Memory B cell (primary cell): ENCODE measurements at regions not wholly inside any gene's neighbourhood (a gene's known extent, or its start where the extent isn't known, plus 50 kb on each side); places are given as distances from the start of the nearest gene placed in this dataset.

Experiments used
- ATAC-seq: fragments of 150-1000 bp; cut with Tn5 transposase; 2 replicates; pipeline ENCODE4 v1.10.0; 2021; ENCODE audit warnings: low read depth, mild to moderate bottlenecking, moderate library complexity
- DNase-seq, 2 donors: peaks; one replicate each; pipeline ENCODE4 v3.0.0; 2022; ENCODE audit warnings: low spot score in 2 of 2
- H3K27ac Mint-ChIP-seq: one replicate; pipeline ENCODE4 v1.8.0; 2022; ENCODE audit warnings: mild to moderate bottlenecking, moderate library complexity, mixed read lengths
- H3K27me3 Mint-ChIP-seq: one replicate; pipeline ENCODE4 v1.8.0; 2022; ENCODE audit warnings: mixed read lengths
- H3K36me3 Mint-ChIP-seq: one replicate; pipeline ENCODE4 v1.8.0; 2022; ENCODE audit warnings: mild to moderate bottlenecking, mixed read lengths
- H3K4me1 Mint-ChIP-seq: one replicate; pipeline ENCODE4 v1.8.0; 2022; ENCODE audit warnings: mixed read lengths
- H3K4me3 Mint-ChIP-seq: one replicate; pipeline ENCODE4 v1.8.0; 2022; ENCODE audit warnings: mild to moderate bottlenecking, moderate library complexity, mixed read lengths
- H3K9me3 Mint-ChIP-seq: one replicate; pipeline ENCODE4 v1.8.0; 2022; ENCODE audit warnings: mixed read lengths

GRCh38 chr3:104687362-104687761 lies 679.3 kb upstream of the ALCAM start:
- H3K9me3 Mint-ChIP-seq: peaks cover 3% of the 10 kb centered on the region
- H3K36me3 Mint-ChIP-seq: peaks cover 3% of the 10 kb centered on the region
- no peak for ATAC-seq
- no peak overlapping the region for H3K27ac Mint-ChIP-seq
- no peak overlapping the region for H3K4me3 Mint-ChIP-seq
- no peaks in the 10 kb centered on the region for H3K27me3 Mint-ChIP-seq
- no peak for DNase-seq
- no peaks in the 10 kb centered on the region for H3K4me1 Mint-ChIP-seq

DNA sequence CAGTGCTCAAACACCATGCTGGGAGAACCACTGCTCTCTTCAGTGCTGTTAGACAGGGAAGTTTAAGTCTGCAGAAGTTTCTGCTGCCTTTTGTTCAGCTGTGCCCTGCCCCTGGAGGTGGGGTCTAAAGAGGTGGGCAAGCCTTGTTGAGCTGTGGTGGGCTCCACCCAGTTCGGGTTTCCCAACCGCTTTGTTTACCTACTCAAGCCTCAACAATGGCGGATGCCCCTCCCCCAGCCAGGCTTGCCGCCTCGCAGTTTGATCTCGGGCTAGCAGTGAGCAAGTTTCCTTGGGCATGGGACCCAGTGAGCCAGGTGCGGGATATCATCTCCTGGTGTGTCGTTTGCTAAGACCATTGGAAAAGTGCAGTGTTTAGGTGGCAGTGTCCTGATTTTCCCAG lies 670.2 kb upstream of the ALCAM start:
- peaks cover 5% of the 10 kb centered on the region for H3K9me3 Mint-ChIP-seq
- no peak overlapping the region for H3K4me3 Mint-ChIP-seq
- ATAC-seq: no peak
- no peak overlapping the region for H3K27ac Mint-ChIP-seq
- DNase-seq: no peak
- no peaks in the 10 kb centered on the region for H3K4me1 Mint-ChIP-seq
- peaks cover 12% of the 10 kb centered on the region for H3K36me3 Mint-ChIP-seq
- no peaks in the 10 kb centered on the region for H3K27me3 Mint-ChIP-seq

GRCh38 chr3:104711406-104711805 lies 655.3 kb upstream of the ALCAM start:
- H3K36me3 Mint-ChIP-seq: no peaks in the 10 kb centered on the region
- H3K9me3 Mint-ChIP-seq: no peaks in the 10 kb centered on the region
- no peak overlapping the region for H3K4me3 Mint-ChIP-seq
- no peaks in the 10 kb centered on the region for H3K27me3 Mint-ChIP-seq
- peaks cover 9% of the 10 kb centered on the region for H3K4me1 Mint-ChIP-seq
- ATAC-seq (no peak), DNase-seq (no peak)
- H3K27ac Mint-ChIP-seq: no peak overlapping the region

DNA sequence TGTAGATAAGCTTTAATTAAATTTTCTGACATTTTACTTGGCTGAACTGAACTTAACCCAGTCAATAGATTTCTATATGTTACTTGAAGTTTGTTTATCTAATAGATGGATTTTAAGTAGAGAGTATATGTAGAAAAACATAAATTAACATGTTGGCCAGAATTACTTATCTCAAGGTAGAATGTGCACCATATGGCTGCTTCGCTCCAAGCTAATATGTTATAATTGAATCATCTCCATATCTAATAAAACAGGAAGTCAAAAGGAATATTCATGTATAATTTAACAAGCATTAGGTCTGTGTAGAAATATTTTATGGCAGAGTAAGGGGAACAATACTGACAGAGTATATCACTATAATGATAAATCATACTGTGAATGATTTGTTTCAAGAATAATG lies 650.7 kb upstream of the ALCAM start:
- H3K4me3 Mint-ChIP-seq: no peak overlapping the region

DNA sequence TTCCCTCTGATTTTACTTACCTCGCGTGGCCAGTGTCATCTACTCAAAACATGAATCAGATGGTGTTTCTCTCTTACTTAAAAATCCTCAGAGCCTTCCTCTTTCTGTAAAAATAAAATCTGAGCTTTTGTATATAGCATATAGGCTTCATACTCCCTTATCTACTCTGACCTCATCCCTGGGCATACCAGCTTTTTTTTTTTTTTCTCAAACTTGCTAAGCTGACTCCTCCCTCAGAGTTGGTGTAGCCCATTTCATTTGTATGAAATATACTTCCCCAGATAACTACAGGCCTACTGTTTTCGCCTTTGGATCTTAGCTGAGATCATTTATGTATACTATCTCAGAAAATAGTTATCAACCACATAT lies 648.9 kb upstream of the ALCAM start:
- peak overlapping the region; percentile 96 for H3K27ac Mint-ChIP-seq
- H3K4me1 Mint-ChIP-seq: peaks cover 22% of the 10 kb centered on the region
- H3K36me3 Mint-ChIP-seq: no peaks in the 10 kb centered on the region
- no peaks in the 10 kb centered on the region for H3K27me3 Mint-ChIP-seq
- peak overlapping the region; percentile 75 for H3K4me3 Mint-ChIP-seq
- no peak for DNase-seq
- ATAC-seq: peak; percentile 70
- peaks cover 3% of the 10 kb centered on the region for H3K9me3 Mint-ChIP-seq

More for the DNA sequence above, 650.7 kb upstream of the ALCAM start:
- no peak overlapping the region for H3K27ac Mint-ChIP-seq
- H3K36me3 Mint-ChIP-seq: no peaks in the 10 kb centered on the region
- H3K4me1 Mint-ChIP-seq: peaks cover 18% of the 10 kb centered on the region
- no peak for ATAC-seq
- no peak for DNase-seq
- no peaks in the 10 kb centered on the region for H3K27me3 Mint-ChIP-seq
- H3K9me3 Mint-ChIP-seq: no peaks in the 10 kb centered on the region

DNA sequence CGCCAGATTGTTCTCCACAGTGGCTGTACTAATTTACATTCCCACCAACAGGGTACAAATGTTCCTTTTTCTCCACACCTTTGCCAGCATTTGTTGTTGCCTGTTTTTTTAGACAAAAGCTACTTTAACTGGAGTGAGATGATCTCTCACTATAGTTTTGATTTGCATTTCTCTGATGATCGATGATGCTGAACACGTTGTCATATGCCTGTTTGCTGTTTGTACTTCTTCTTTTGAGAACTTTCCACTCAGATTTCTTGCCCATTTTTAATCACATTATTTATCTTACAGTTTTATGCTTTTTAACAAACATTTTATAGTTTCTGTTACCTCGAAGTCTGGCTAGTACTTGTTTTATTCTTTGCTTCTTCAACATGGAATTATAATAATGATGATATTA lies 643.7 kb upstream of the ALCAM start:
- DNase-seq: no peak
- peaks cover 3% of the 10 kb centered on the region for H3K9me3 Mint-ChIP-seq
- peak; percentile 56 for ATAC-seq
- peaks cover 7% of the 10 kb centered on the region for H3K4me1 Mint-ChIP-seq
- H3K36me3 Mint-ChIP-seq: no peaks in the 10 kb centered on the region
- no peak overlapping the region for H3K27ac Mint-ChIP-seq
- H3K4me3 Mint-ChIP-seq: no peak overlapping the region
- no peaks in the 10 kb centered on the region for H3K27me3 Mint-ChIP-seq

GRCh38 chr3:104731074-104731473 lies 635.6 kb upstream of the ALCAM start:
- Mint-ChIP-seq H3K27me3 (peaks cover under 1% of the 10 kb centered on the region), H3K9me3 (no peaks in the 10 kb centered on the region), H3K36me3 (no peaks in the 10 kb centered on the region), H3K27ac (no peak overlapping the region), H3K4me3 (no peak overlapping the region), H3K4me1 (peaks cover 2% of the 10 kb centered on the region)
- no peak for DNase-seq
- no peak for ATAC-seq

GRCh38 chr3:104734627-104735026 lies 632.1 kb upstream of the ALCAM start:
- no peaks in the 10 kb centered on the region for H3K9me3 Mint-ChIP-seq
- ATAC-seq: no peak
- H3K27me3 Mint-ChIP-seq: peaks cover 2% of the 10 kb centered on the region
- no peaks in the 10 kb centered on the region for H3K4me1 Mint-ChIP-seq
- H3K4me3 Mint-ChIP-seq: no peak overlapping the region
- no peaks in the 10 kb centered on the region for H3K36me3 Mint-ChIP-seq
- no peak for DNase-seq
- no peak overlapping the region for H3K27ac Mint-ChIP-seq

DNA sequence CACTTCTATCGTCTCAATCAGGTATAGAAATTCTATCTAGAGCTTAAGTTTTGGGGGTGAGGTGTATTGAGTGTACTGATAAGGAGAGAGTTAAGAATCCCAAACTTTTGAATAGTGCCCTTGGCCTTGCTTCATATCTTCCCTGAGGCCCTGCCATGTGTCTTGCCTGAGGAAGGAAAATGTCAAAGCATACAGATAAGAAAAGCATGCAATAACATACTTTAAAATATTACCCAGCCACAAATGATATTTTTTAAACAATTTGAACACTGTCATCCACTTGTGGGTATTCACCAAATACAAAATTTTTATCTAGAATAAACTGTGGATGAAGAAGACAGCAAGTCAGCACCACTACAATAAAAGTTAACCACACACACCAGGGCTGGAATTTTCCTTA lies 631.0 kb upstream of the ALCAM start:
- DNase-seq: no peak
- no peaks in the 10 kb centered on the region for H3K4me1 Mint-ChIP-seq
- no peak overlapping the region for H3K4me3 Mint-ChIP-seq
- H3K27me3 Mint-ChIP-seq: peaks cover 2% of the 10 kb centered on the region
- H3K9me3 Mint-ChIP-seq: no peaks in the 10 kb centered on the region
- no peaks in the 10 kb centered on the region for H3K36me3 Mint-ChIP-seq
- H3K27ac Mint-ChIP-seq: no peak overlapping the region
- no peak for ATAC-seq

- Mint-ChIP-seq H3K27me3 (peaks cover 2% of the 10 kb centered on the region), H3K4me3 (no peak overlapping the region), H3K4me1 (no peaks in the 10 kb centered on the region), H3K27ac (no peak overlapping the region), H3K36me3 (no peaks in the 10 kb centered on the region), H3K9me3 (no peaks in the 10 kb centered on the region)
- ATAC-seq (no peak), DNase-seq (no peak)
Observed at GRCh38 chr3:104738271-104738670, 628.4 kb upstream of the ALCAM start.

DNA sequence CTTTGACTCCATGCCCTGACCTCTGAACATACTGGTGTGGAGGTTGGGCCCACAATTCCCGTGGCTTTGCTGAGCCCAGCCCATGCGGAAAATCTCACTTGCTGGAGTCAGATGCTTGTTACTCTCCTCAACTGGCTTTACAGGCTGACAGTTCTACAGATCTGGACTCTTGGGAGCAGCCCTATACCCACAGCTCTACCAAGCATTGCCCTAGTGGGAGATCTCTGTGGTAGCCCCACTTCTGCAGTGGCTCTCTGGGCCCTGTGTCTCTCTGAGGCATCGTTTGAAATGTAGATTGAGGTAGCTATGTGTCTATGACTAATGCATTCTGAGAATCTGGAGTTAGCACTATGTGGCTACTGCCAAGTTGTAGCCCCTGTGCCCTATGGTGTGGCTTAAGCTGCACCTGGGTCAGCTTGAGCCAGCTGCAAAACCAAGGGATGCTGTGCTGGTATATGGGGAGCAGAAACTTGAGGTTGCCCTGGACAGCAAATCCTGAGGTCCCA lies 625.8 kb upstream of the ALCAM start:
- H3K27me3 Mint-ChIP-seq: peaks cover 2% of the 10 kb centered on the region
- H3K4me1 Mint-ChIP-seq: no peaks in the 10 kb centered on the region
- H3K27ac Mint-ChIP-seq: no peak overlapping the region
- H3K9me3 Mint-ChIP-seq: no peaks in the 10 kb centered on the region
- DNase-seq: no peak
- no peak overlapping the region for H3K4me3 Mint-ChIP-seq
- no peaks in the 10 kb centered on the region for H3K36me3 Mint-ChIP-seq
- no peak for ATAC-seq

DNA sequence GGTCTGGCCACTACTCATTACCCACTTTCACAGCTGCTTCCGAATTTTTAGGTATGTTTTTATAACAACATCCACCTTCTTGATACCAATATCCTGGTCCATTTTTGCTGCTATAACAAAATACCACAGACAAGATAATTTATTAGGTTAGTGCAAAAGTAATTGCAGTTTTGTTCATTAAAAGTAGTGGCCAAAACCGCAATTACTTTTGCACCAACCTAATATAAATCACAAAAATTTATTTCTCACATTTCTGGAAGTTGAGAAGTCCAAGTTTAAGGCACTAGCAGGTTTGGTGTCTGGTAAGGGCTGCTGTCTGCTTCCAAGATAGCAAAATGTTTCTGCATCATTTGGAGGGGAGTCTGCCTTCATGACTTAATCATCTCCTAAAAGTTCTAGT lies 624.7 kb upstream of the ALCAM start:
- no peaks in the 10 kb centered on the region for H3K4me1 Mint-ChIP-seq

DNA sequence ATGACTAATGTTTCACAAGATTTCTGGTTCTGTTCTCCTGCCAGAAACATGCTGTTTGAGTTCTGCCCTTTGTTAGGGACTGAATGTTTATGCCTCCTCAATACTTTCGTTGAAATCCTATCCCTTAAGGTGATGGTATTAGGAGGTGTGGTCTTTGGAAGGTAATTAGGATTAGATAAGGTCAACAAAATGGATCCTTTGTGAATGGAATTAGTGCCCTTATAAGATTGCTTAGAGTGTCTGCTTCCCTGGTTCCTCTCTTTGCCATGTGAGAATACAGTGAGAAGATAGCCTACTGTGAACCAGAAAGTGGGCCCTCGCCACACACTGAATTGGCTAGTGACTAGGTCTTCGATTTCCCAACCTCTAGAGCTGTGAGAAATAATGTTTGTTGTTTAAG lies 621.4 kb upstream of the ALCAM start:
- no peak for ATAC-seq
- Mint-ChIP-seq H3K36me3 (no peaks in the 10 kb centered on the region), H3K4me1 (no peaks in the 10 kb centered on the region), H3K27ac (no peak overlapping the region), H3K27me3 (no peaks in the 10 kb centered on the region), H3K4me3 (no peak overlapping the region), H3K9me3 (no peaks in the 10 kb centered on the region)
- no peak for DNase-seq

More for the DNA sequence above, 624.7 kb upstream of the ALCAM start:
- no peak for DNase-seq
- Mint-ChIP-seq H3K27ac (no peak overlapping the region), H3K4me3 (no peak overlapping the region), H3K9me3 (no peaks in the 10 kb centered on the region), H3K36me3 (no peaks in the 10 kb centered on the region), H3K27me3 (no peaks in the 10 kb centered on the region)
- ATAC-seq: no peak

DNA sequence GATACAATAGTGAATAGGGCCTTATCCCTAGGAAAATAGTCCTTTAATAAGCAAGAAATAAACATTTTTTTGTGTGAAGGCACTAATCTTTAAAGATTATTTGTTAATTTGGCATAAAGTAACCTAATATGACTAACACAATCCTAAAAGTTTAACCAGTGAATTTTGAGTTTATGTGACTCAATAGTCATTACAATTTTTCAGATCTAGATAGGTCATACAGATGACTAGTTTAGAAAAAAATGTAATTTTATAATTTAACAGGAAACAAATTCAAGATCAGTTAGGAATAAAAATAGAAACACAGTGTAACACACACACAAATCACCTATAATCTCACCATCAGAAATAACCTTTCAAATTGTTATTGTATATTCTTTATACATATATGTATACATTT lies 620.7 kb upstream of the ALCAM start:
- Mint-ChIP-seq H3K27ac (no peak overlapping the region), H3K27me3 (no peaks in the 10 kb centered on the region), H3K4me1 (no peaks in the 10 kb centered on the region), H3K4me3 (no peak overlapping the region), H3K9me3 (no peaks in the 10 kb centered on the region), H3K36me3 (no peaks in the 10 kb centered on the region)
- DNase-seq (no peak), ATAC-seq (no peak)

DNA sequence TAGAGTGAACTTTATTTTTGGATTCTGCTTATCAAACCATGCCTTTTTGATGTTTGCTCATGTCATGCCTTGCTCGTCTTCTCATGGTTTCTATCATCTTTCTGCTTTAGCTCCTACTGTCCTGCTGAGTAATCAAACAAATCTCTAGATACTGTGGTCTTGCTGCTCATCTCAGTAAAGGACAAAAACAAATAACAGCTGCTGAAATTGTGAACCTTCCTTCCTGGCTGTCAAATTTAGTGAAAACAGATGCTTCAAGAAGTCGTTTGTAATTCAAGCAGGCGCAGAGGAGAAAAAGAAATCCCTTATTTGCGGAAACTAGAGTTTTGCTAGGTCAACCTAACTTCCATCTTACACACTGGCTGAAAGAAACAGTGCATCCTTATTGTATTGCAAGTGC lies 616.1 kb upstream of the ALCAM start:
- no peaks in the 10 kb centered on the region for H3K9me3 Mint-ChIP-seq
- no peak overlapping the region for H3K27ac Mint-ChIP-seq
- no peak for DNase-seq
- no peaks in the 10 kb centered on the region for H3K36me3 Mint-ChIP-seq
- H3K4me3 Mint-ChIP-seq: no peak overlapping the region
- no peaks in the 10 kb centered on the region for H3K27me3 Mint-ChIP-seq
- no peak for ATAC-seq
- H3K4me1 Mint-ChIP-seq: no peaks in the 10 kb centered on the region
